ENCODE measurements at regions not wholly inside any gene's neighbourhood (a gene's known extent, or its start where the extent isn't known, plus 50 kb on each side); places are given as distances from the start of the nearest gene placed in this dataset.
"Not testable (repeated sequence)": the region's sequence is repeated elsewhere in the genome, so short reads cannot be mapped to it uniquely, and the experiment has no call there.

DNA sequence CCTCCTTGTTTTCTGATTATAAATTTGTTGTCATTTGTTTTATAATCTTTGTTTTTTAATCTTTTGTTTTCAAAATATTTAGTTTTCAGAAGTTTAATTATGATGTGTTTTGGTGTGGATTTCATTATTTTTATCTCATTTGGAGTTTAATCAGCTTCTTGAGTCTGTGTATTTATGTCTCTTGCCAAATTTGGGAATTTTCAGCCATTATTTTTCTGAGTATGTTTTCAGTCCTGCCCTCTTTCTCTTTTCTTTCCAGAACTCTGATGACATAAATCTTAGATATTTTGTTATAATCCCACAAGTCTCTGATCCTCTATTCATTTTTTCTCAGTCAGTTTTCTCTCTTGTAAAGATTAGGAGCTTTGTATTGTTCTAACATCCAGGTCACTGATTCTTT lies 89.8 kb downstream of the RHOU start:
- no peak for DNase-seq

- peak; percentile 22 for DNase-seq
Observed at GRCh38 chr1:228825840-228826484, 90.7 kb downstream of the RHOU start.

GRCh38 chr1:228827019-228827418 lies 91.7 kb downstream of the RHOU start:
- DNase-seq, result no peak

DNA sequence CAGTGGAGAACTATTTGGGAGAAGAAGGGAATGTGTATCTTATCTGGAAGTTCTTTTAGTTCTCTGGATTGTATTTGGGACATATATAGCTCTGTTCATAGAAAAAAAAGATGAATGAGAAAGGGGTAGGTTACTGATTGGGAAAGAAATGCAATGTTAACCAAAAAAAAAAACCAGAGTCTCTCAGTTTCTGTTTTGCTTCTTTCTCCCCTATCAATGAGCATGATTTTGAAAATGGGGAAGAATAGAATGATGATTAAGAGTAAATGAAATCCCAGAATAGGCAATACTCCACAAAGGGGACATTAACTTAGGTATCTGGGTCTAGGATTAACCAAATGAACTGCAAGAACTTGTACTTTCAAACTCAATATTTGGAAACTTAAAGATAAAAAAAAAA lies 92.9 kb downstream of the RHOU start:
- no peak for DNase-seq

- no peak for DNase-seq
Observed at GRCh38 chr1:228830185-228830953, 95.1 kb downstream of the RHOU start.

- no peak for DNase-seq
Observed at GRCh38 chr1:228830954-228831481, 95.7 kb downstream of the RHOU start.

- no peak for DNase-seq
Observed at GRCh38 chr1:228833911-228834688, 98.8 kb downstream of the RHOU start.

GRCh38 chr1:228835456-228835855 lies 100.2 kb downstream of the RHOU start:
- DNase-seq, result no peak

- no peak for DNase-seq
Observed at GRCh38 chr1:228835911-228836310, 100.6 kb downstream of the RHOU start.

- DNase-seq, result no peak
Observed at GRCh38 chr1:228836427-228836826, 101.1 kb downstream of the RHOU start.

DNA sequence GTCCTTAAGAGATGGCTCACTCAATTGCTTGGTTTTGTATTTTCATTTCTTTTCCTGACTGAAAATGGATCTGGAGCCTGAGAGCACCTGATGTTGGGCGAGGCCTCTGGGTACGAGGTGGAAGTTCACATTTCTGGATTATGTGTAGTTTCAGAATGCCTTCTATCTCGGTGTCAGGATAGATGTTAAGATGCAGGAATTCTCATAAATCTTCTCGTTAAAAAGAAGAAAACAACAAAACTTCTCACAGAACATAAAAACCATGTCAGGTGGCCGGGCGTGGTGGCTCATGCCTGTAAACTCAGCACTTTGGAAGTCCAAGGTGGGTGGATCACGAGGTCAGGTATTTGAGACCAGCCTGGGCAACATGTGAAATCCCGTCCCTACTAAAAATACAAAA lies 101.8 kb downstream of the RHOU start:
- DNase-seq, result no peak

- DNase-seq, result no peak
Observed at GRCh38 chr1:228837817-228838716, 102.8 kb downstream of the RHOU start.

- DNase-seq, result no peak
Observed at GRCh38 chr1:228838717-228839500, 103.6 kb downstream of the RHOU start.

GRCh38 chr1:228839656-228840055 lies 104.4 kb downstream of the RHOU start:
- DNase-seq, result no peak

DNA sequence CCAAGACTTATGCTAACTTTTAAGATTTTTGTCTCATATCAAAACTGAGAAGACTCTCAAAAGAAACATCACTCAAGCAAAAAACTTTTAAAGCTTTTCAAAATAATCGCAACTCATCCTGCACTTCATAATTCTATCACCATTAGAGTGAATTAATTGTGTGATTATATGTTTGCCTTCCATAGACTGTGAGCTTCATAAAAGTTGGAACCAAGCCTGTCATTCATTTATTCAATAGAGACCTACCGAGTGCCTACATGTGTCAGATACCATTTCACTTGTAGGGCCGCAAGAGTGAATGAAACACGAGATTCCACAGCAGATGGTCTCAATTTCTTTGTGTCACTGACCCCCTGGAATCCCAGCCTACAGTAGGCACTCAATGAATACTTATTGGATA lies 106.4 kb downstream of the RHOU start:
- DNase-seq, result no peak

GRCh38 chr1:228842094-228842775 lies 107.0 kb downstream of the RHOU start:
- DNase-seq, result no peak

DNA sequence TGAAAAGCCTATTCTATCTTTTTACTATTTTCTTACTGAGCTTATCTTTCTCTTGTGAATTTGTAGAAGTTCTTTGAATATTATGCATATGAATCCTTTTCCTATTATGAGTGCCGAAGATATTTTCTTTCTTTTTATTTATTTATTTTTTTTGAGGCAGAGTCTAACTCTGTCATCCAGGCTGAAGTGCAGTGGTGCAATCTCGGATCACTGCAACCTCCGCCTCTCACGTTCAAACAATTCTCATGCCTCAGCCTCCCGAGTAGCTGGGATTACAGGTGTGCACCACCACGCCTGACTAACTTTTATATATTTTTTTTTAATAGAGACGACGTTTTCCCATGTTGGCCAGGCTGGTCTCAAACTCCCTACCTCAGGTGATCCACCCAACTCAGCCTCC lies 109.8 kb downstream of the RHOU start:
- DNase-seq, result no peak

DNA sequence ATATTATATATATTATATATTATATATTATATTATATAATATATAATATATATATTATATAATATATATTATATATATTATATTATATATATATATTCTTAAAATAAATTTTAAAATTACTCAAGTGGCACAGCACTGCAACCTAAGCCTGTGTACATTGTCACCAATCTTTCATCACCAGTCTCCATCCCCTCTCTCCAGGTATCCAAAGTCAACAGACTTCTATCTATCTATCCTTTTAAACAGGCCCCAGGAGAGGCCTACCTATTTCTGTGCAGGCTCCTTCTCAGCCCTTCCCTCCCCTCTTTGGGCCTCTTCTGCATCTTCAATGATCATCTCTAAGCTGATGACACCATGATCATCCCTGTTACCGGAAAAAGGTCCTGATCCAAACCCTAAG lies 111.7 kb downstream of the RHOU start:
- DNase-seq, result no peak

DNA sequence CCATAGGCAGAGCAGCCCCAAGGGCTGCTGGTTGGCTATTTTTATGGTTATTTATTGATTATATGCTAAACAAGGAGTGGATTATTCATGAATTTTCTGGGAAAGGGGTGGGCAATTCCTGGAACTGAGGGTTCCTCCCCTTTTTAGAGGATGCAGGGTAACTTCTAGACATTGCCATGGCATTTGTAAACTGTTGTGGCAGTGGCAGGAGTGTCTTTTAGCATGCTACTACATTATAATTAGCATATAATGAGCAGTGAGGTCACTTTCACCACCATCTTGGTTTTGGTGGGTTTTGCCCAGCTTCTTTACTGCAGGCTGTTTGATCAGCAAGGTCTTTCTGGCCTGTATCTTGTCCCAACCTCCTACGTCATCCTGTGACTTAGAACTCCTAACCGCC lies 112.2 kb downstream of the RHOU start:
- DNase-seq, result not testable (repeated sequence)

DNA sequence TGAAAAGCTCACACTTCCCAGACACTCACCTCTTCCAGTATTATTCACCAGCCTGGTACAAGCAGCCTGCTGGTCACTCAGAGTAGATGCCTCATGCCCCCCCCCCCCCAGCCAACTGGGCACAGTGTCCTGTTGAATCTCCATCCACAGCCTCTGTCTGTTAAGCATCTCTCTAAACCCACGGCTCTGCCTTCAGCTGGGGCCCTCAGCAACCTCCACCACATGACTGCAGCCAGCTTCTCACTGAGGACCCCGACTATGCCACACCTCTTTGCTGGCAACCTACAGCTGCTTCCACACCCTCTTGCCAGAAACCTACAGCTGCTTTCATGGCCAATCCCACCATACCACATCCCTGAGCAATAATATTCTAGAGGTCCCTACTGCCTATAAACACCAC lies 113.1 kb downstream of the RHOU start:
- no peak for DNase-seq

GRCh38 chr1:228849011-228849541 lies 113.8 kb downstream of the RHOU start:
- DNase-seq, result no peak

Data from activated CD8-positive, alpha-beta memory T cell treated with anti-CD3 and anti-CD28 coated beads, Interleukin-2, amount 50 U/mL, for 48 hours (primary cell).